Renal pelvis (tissue), 1 donor: ENCODE measurements at regions not wholly inside any gene's neighbourhood (a gene's known extent, or its start where the extent isn't known, plus 50 kb on each side); places are given as distances from the start of the nearest gene placed in this dataset.

ENCODE experiments used
- DNase-seq: peaks from one replicate; pipeline ENCODE4 v3.0.0-alpha.2; 2013

GRCh38 chr7:46725136-46725535 lies 804.1 kb upstream of the IGFBP3 start:
- no peak for DNase-seq

GRCh38 chr7:46723742-46724141 lies 802.7 kb upstream of the IGFBP3 start:
- no peak for DNase-seq

GRCh38 chr7:46723003-46723402 lies 801.9 kb upstream of the IGFBP3 start:
- no peak for DNase-seq

GRCh38 chr7:46720761-46721160 lies 799.7 kb upstream of the IGFBP3 start:
- DNase-seq, result no peak

GRCh38 chr7:46719616-46720015 lies 798.5 kb upstream of the IGFBP3 start:
- DNase-seq, result no peak

GRCh38 chr7:46716926-46717325 lies 795.9 kb upstream of the IGFBP3 start:
- no peak for DNase-seq

GRCh38 chr7:46715579-46715978 lies 794.5 kb upstream of the IGFBP3 start:
- no peak for DNase-seq

- DNase-seq, result no peak
These were observed 793.8 kb upstream of the IGFBP3 start for GRCh38 chr7:46714904-46715303.

- no peak for DNase-seq
These were observed 793.0 kb upstream of the IGFBP3 start for GRCh38 chr7:46713868-46714596.

- DNase-seq, result no peak
These were observed 789.9 kb upstream of the IGFBP3 start for GRCh38 chr7:46710927-46711326.

GRCh38 chr7:46707973-46708372 lies 786.9 kb upstream of the IGFBP3 start:
- DNase-seq, result no peak

- no peak for DNase-seq
These were observed 784.5 kb upstream of the IGFBP3 start for GRCh38 chr7:46705386-46706255.

- no peak for DNase-seq
These were observed 775.7 kb upstream of the IGFBP3 start for GRCh38 chr7:46696741-46697140.

GRCh38 chr7:46695051-46695708 lies 774.1 kb upstream of the IGFBP3 start:
- DNase-seq, result no peak

- DNase-seq, result no peak
These were observed 773.0 kb upstream of the IGFBP3 start for GRCh38 chr7:46694058-46694457.

GRCh38 chr7:46687203-46687602 lies 766.1 kb upstream of the IGFBP3 start:
- no peak for DNase-seq

- no peak for DNase-seq
These were observed 764.0 kb upstream of the IGFBP3 start for GRCh38 chr7:46685051-46685450.

- no peak for DNase-seq
These were observed 762.0 kb upstream of the IGFBP3 start for GRCh38 chr7:46682836-46683624.

GRCh38 chr7:46681865-46682503 lies 760.9 kb upstream of the IGFBP3 start:
- no peak for DNase-seq

GRCh38 chr7:46680147-46680546 lies 759.1 kb upstream of the IGFBP3 start:
- no peak for DNase-seq

GRCh38 chr7:46679671-46680070 lies 758.6 kb upstream of the IGFBP3 start:
- DNase-seq, result no peak
